ENCODE measurements at regions not wholly inside any gene's neighbourhood (a gene's known extent, or its start where the extent isn't known, plus 50 kb on each side); places are given as distances from the start of the nearest gene placed in this dataset.

GRCh38 chr18:72181241-72181764 is 362.8 kb downstream of the CBLN2 start:
- H3K4me1 ChIP-seq (ENCODE audit: insufficient read depth): no peaks in the 10 kb centered on the region
- H3K9me2 ChIP-seq (replicated peaks; ENCODE audit: insufficient read depth): no peaks in the 10 kb centered on the region
- no peak overlapping the region for H3K4me3 ChIP-seq
- no peaks in the 10 kb centered on the region for H3K36me3 ChIP-seq (replicated peaks; ENCODE audit: insufficient read depth, low read depth)
- no peaks in the 10 kb centered on the region for H3K9me3 ChIP-seq (ENCODE audit: low read depth)
- no peak overlapping the region for H3K27ac ChIP-seq
- no peaks in the 10 kb centered on the region for H3K27me3 ChIP-seq
- H3K4me2 ChIP-seq: no peak overlapping the region
- no peak for DNase-seq (ENCODE audit: low spot score)
- no peak for TF ChIP-seq EZH2phosphoT487 (IDR thresholded peaks at IDR 0.05; ENCODE audit: low read depth, severe bottlenecking, unreplicated experiment)
- no peak for TF ChIP-seq EZH2 (IDR thresholded peaks at IDR 0.05; ENCODE audit: borderline replicate concordance)
- no peak for TF ChIP-seq CTCF (IDR thresholded peaks at IDR 0.05; ENCODE audit: poor library complexity)
- no peaks in the 10 kb centered on the region for H3K79me2 ChIP-seq
- no peak overlapping the region for H2AFZ ChIP-seq
- no peaks in the 10 kb centered on the region for H4K20me1 ChIP-seq (ENCODE audit: insufficient read depth, poor library complexity, severe bottlenecking)
- WGBS (ENCODE audit: low lambda C conversion rate, missing lambda C conversion rate): 89% methylated on average over 4 of the region's 4 CpGs

- Histone ChIP-seq H3K27ac (no peak overlapping the region), H3K4me1 (ENCODE audit: insufficient read depth) (no peaks in the 10 kb centered on the region), H3K4me2 (no peak overlapping the region), H3K4me3 (no peak overlapping the region), H3K9me2 (replicated peaks; ENCODE audit: insufficient read depth) (no peaks in the 10 kb centered on the region), H4K20me1 (ENCODE audit: insufficient read depth, poor library complexity, severe bottlenecking) (no peaks in the 10 kb centered on the region), H3K27me3 (no peaks in the 10 kb centered on the region), H3K9me3 (ENCODE audit: low read depth) (no peaks in the 10 kb centered on the region), H2AFZ (no peak overlapping the region), H3K36me3 (replicated peaks; ENCODE audit: insufficient read depth, low read depth) (no peaks in the 10 kb centered on the region), H3K79me2 (no peaks in the 10 kb centered on the region)
- TF ChIP-seq EZH2 (IDR thresholded peaks at IDR 0.05; ENCODE audit: borderline replicate concordance): no peak
- no peak for TF ChIP-seq EZH2phosphoT487 (IDR thresholded peaks at IDR 0.05; ENCODE audit: low read depth, severe bottlenecking, unreplicated experiment)
- no peak for TF ChIP-seq CTCF (IDR thresholded peaks at IDR 0.05; ENCODE audit: poor library complexity)
- no peak for DNase-seq (ENCODE audit: low spot score)
Observed at GRCh38 chr18:72180689-72181088, 363.5 kb downstream of the CBLN2 start.

DNA sequence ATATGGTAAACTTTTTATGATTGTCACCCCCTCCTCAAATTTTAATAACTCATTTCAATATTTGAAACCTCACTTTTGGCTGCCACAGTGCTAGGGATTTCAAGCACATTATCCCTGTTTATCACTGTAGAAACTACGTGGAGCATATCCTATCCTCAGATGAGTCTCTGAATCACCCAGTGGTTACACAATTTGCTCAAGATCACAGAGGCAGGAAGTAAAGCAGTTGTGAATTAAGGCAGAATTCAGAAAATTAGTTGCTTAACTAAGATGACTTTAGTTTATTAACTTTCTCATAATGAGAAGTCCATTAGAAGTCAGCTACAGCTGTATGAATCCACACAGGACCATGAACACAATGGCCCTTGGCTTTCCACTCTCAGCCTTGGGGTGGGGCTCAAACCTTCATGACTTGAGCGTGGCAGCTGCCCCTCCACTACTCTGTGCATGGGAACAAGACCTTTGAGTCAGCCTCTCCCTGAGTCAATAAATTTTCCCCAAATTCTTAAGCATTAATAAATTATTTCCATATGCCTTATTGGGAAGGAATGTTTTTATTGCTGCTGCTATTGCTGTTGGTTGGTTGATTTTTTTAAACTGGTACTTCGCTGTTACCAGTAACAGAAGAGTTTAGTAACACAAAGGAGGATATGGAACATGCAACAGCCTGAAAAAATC is 369.0 kb downstream of the CBLN2 start:
- Histone ChIP-seq H3K4me1 (ENCODE audit: insufficient read depth) (no peaks in the 10 kb centered on the region), H3K27ac (no peak overlapping the region), H3K9me2 (replicated peaks; ENCODE audit: insufficient read depth) (no peaks in the 10 kb centered on the region), H3K9me3 (ENCODE audit: low read depth) (no peaks in the 10 kb centered on the region), H3K4me2 (no peak overlapping the region), H3K4me3 (no peak overlapping the region), H3K79me2 (no peaks in the 10 kb centered on the region), H2AFZ (no peak overlapping the region), H3K36me3 (replicated peaks; ENCODE audit: insufficient read depth, low read depth) (no peaks in the 10 kb centered on the region), H3K27me3 (no peaks in the 10 kb centered on the region), H4K20me1 (ENCODE audit: insufficient read depth, poor library complexity, severe bottlenecking) (no peaks in the 10 kb centered on the region)
- 64% methylated on average over 3 of the region's 3 CpGs for WGBS (ENCODE audit: low lambda C conversion rate, missing lambda C conversion rate)
- TF ChIP-seq EZH2 (IDR thresholded peaks at IDR 0.05; ENCODE audit: borderline replicate concordance): no peak
- no peak for TF ChIP-seq CTCF (IDR thresholded peaks at IDR 0.05; ENCODE audit: poor library complexity)
- TF ChIP-seq EZH2phosphoT487 (IDR thresholded peaks at IDR 0.05; ENCODE audit: low read depth, severe bottlenecking, unreplicated experiment): no peak
- no peak for DNase-seq (ENCODE audit: low spot score)
